A549 (cell line): ENCODE measurements at regions not wholly inside any gene's neighbourhood (a gene's known extent, or its start where the extent isn't known, plus 50 kb on each side); places are given as distances from the start of the nearest gene placed in this dataset.

Source experiments
- JUN ChIP-seq, 2 experiments: fragments of >200 bp; sonication (Bioruptor Twin); formaldehyde crosslinking; IDR thresholded peaks; 2 replicates in 1 of 2; 3 replicates in 1 of 2; pipeline ENCODE4 v1.6.1; 2016 to 2017
- MAFK ChIP-seq: fragments of 450-650 bp; IDR thresholded peaks from 2 replicates; pipeline ENCODE4 v1.6.1; 2014; ENCODE audit not compliant: partially characterized antibody
- MYC ChIP-seq: IDR thresholded peaks from 2 replicates; pipeline ENCODE4 v1.6.1; 2012; ENCODE audit warnings: mild to moderate bottlenecking, inconsistent platforms, low read length, improper control_type of control experiment, borderline replicate concordance
- PHF8 ChIP-seq: fragments of 200-600 bp; sonication (generic); IDR thresholded peaks from 2 replicates; pipeline ENCODE4 v1.6.1; 2016; ENCODE audit warnings: low read depth, mild to moderate bottlenecking, antibody characterized with exemption, moderate library complexity, borderline replicate concordance
- RAD21 ChIP-seq, 2 experiments: fragments of >200 bp in 1 of 2; sonication (Bioruptor Twin) in 1 of 2; formaldehyde crosslinking in 1 of 2; IDR thresholded peaks in 1 of 2; conservative IDR thresholded peaks in 1 of 2; 2 replicates in 1 of 2; 3 replicates in 1 of 2; pipeline ENCODE4 v1.6.1; 2012 to 2018; ENCODE audit warnings: inconsistent platforms in 1 of 2
- TF ChIP-seq, protein P1 (sequence below): IDR thresholded peaks from 2 replicates; pipeline ENCODE4 v1.6.1; 2012
- TF ChIP-seq, protein P2 (sequence below): fragments of >200 bp; sonication (Bioruptor Twin); formaldehyde crosslinking; IDR thresholded peaks from 3 replicates; pipeline ENCODE4 v1.5.1; 2016

DNA sequence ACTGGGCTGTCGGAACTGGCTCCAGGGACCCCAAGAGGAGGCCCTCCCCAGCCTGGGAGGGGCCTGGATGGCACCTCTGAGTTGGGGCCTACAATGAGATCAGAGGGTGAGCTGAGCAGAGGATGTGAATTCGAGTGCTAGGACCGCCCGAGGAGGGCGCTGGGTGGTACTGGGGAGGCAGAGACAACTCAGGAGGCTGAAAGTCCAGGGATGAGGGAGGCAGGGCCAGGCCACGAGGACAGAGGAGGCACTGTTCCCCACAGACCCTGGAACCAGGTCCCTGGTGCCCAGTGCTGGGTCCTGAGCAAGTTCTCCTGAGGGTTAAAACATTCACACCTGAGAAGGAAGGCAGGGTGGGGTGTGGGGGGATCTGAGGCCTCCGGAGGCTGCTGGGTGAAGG, 218.0 kb downstream of the CTTN start:
- TF ChIP-seq RAD21 (conservative IDR thresholded peaks at IDR 0.05 in 1 of 2, IDR thresholded peaks at IDR 0.05 in 1 of 2) (no peak), MYC (no peak), JUN (IDR thresholded peaks at IDR 0.05) (no peak), MAFK (no peak), PHF8 (no peak)
- TF ChIP-seq, protein P1, sequence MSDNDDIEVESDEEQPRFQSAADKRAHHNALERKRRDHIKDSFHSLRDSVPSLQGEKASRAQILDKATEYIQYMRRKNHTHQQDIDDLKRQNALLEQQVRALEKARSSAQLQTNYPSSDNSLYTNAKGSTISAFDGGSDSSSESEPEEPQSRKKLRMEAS, result no peak
- TF ChIP-seq, protein P2, sequence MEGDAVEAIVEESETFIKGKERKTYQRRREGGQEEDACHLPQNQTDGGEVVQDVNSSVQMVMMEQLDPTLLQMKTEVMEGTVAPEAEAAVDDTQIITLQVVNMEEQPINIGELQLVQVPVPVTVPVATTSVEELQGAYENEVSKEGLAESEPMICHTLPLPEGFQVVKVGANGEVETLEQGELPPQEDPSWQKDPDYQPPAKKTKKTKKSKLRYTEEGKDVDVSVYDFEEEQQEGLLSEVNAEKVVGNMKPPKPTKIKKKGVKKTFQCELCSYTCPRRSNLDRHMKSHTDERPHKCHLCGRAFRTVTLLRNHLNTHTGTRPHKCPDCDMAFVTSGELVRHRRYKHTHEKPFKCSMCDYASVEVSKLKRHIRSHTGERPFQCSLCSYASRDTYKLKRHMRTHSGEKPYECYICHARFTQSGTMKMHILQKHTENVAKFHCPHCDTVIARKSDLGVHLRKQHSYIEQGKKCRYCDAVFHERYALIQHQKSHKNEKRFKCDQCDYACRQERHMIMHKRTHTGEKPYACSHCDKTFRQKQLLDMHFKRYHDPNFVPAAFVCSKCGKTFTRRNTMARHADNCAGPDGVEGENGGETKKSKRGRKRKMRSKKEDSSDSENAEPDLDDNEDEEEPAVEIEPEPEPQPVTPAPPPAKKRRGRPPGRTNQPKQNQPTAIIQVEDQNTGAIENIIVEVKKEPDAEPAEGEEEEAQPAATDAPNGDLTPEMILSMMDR, result no peak
